ENCODE measurements at regions not wholly inside any gene's neighbourhood (a gene's known extent, or its start where the extent isn't known, plus 50 kb on each side); places are given as distances from the start of the nearest gene placed in this dataset.

DNA sequence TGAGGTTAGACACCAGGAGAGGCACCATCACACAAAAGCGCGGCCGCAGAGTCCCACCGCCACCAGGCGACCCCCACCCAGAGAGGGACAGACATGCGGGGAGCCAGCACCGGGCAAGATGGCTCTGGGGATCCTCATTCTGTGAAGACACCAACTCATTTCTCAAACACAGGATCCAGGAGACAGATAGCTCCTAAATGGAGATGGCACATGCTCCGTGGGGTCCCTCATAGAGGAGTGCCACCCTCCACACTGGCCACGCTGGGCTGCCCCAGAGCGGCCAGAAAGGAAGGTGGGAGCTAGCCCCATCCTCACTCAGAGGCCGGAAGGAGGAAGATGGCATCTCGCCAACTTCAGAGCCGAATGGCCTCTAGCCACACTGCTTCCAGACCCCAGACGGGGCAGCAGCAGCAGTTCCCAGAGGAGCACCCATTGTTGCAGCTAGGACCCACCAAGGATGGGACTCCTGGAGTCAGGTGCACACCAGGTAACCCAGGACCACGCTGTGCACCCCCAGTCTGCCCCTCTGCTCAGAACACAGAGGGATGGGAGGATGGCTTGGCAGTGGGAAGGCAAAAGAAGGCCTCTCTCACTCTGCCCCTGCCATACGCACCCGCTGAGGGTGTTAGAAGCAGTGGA, 78.6 kb downstream of the ZIC5 start:
- no peak for DNase-seq
- Histone ChIP-seq H3K9ac (ENCODE audit: extremely low read depth, insufficient read length, low read length) (no peak overlapping the region), H3K4me1 (ENCODE audit: insufficient read depth, low read length) (peaks cover 3% of the 10 kb centered on the region; the same call in 1 of the 2 replicates), H3K23ac (ENCODE audit: insufficient read length, low read depth, low read length) (no peak overlapping the region), H3K4ac (ENCODE audit: low read depth, low read length) (no peak overlapping the region; the same call in 1 of the 2 replicates), H3K4me2 (ENCODE audit: insufficient read depth, insufficient read length, low read length) (no peak overlapping the region), H2BK12ac (ENCODE audit: insufficient read length, low read depth, low read length) (peak overlapping the region; percentile 63), H3K14ac (ENCODE audit: insufficient read depth, low read length) (peak overlapping the region; percentile 45; the same call in 1 of the 2 replicates), H3K79me2 (ENCODE audit: insufficient read depth, low read length) (no peaks in the 10 kb centered on the region), H4K5ac (ENCODE audit: insufficient read length, low read depth, low read length) (no peak overlapping the region), H3K9me3 (ENCODE audit: control insufficient read depth, low read depth, low read length) (no peaks in the 10 kb centered on the region), H3K18ac (ENCODE audit: insufficient read length, low read depth, low read length) (peak overlapping the region; percentile 44), H3K27ac (ENCODE audit: insufficient read length, low read depth, low read length) (no peak overlapping the region), H4K91ac (ENCODE audit: insufficient read length, low read depth, low read length) (peak overlapping the region; percentile 7), H2AFZ (ENCODE audit: low read length) (no peak overlapping the region), H3T11ph (ENCODE audit: low read length) (no peak overlapping the region), H3K27me3 (ENCODE audit: insufficient read depth, low read length) (no peaks in the 10 kb centered on the region), H4K20me1 (ENCODE audit: control insufficient read depth, insufficient read depth, insufficient read length) (no peaks in the 10 kb centered on the region), H3K23me2 (ENCODE audit: insufficient read length, low read depth, low read length, poor library complexity, severe bottlenecking) (peaks cover 9% of the 10 kb centered on the region), H2BK120ac (ENCODE audit: low read depth, low read length, poor library complexity, severe bottlenecking) (no peak overlapping the region), H3K79me1 (ENCODE audit: insufficient read depth, low read depth, low read length, poor library complexity, severe bottlenecking) (no peaks in the 10 kb centered on the region), H2AK5ac (ENCODE audit: insufficient read length, low read length) (no peak overlapping the region), H2BK15ac (ENCODE audit: low read depth, low read length) (no peak overlapping the region), H4K8ac (replicated peaks; ENCODE audit: insufficient read length, low read depth, low read length) (no peak overlapping the region), H2BK5ac (ENCODE audit: insufficient read length, low read length) (no peak overlapping the region), H3K56ac (ENCODE audit: insufficient read length, low read depth, low read length) (no peak overlapping the region), H2BK20ac (ENCODE audit: low read depth, low read length, poor library complexity, severe bottlenecking) (no peak overlapping the region)
- WGBS (ENCODE audit: extremely low coverage, insufficient read length, low lambda C conversion rate), result no CpG with 5 or more reads among the region's 17 CpGs
- TF ChIP-seq, protein P1, sequence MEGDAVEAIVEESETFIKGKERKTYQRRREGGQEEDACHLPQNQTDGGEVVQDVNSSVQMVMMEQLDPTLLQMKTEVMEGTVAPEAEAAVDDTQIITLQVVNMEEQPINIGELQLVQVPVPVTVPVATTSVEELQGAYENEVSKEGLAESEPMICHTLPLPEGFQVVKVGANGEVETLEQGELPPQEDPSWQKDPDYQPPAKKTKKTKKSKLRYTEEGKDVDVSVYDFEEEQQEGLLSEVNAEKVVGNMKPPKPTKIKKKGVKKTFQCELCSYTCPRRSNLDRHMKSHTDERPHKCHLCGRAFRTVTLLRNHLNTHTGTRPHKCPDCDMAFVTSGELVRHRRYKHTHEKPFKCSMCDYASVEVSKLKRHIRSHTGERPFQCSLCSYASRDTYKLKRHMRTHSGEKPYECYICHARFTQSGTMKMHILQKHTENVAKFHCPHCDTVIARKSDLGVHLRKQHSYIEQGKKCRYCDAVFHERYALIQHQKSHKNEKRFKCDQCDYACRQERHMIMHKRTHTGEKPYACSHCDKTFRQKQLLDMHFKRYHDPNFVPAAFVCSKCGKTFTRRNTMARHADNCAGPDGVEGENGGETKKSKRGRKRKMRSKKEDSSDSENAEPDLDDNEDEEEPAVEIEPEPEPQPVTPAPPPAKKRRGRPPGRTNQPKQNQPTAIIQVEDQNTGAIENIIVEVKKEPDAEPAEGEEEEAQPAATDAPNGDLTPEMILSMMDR (conservative IDR thresholded peaks at IDR 0.05), result no peak
- Mint-ChIP-seq H3K36me3 (ENCODE audit: insufficient read depth in 1 of 3, low read depth in 3 of 3) (peaks cover 0 to 3% (median 0%) of the 10 kb centered on the region in 3 experiments; a peak in 2 of 7 replicates), H3K9me3 (no peaks in the 10 kb centered on the region; a peak in 2 of 5 replicates), H3K4me1 (peaks cover 52 to 60% of the 10 kb centered on the region in 2 experiments), H3K27me3 (ENCODE audit: low read depth) (peaks cover 18% of the 10 kb centered on the region), H3K27ac (peak overlapping the region; percentile 85 to 99 (median 99)), H3K4me3 (peak overlapping the region in 1 of 2 experiments; percentile 33; a peak in 2 of 5 replicates)

Data from H9 (cell line).